H1 (cell line): ENCODE measurements at regions not wholly inside any gene's neighbourhood (a gene's known extent, or its start where the extent isn't known, plus 50 kb on each side); places are given as distances from the start of the nearest gene placed in this dataset.

Source experiments
- CTCF ChIA-PET: fragments of 300-600 bp; sonication (Branson Sonifier 250); formaldehyde crosslinking; loops from one replicate; lab custom pipeline; 2021; ENCODE audit not compliant: partially characterized antibody; lab: Charles Lee
- POLR2A ChIA-PET: fragments of 300-600 bp; sonication (Branson Sonifier 250); formaldehyde crosslinking; loops from one replicate; lab custom pipeline; 2021; ENCODE audit warnings: inconsistent platforms; ENCODE audit not compliant: partially characterized antibody; lab: Charles Lee
- DNase-seq, 2 experiments: peaks; one replicate each; pipeline versions ENCODE4 v3.0.0 to v3.0.0-alpha.2; 2010 to 2022; ENCODE audit warnings: low spot score in 2 of 2, low read depth in 1 of 2, mixed read lengths in 1 of 2
- FAIRE-seq: peaks from 2 replicates; lab custom pipeline; 2011; peaks lifted over from hg19 to GRCh38; lab: Jason Lieb, UNC
- H2AFZ ChIP-seq: 2 replicates; pipeline ENCODE4 v1.8.1; 2012; ENCODE audit warnings: low read length, inconsistent platforms
- H2AK5ac ChIP-seq: 2 replicates; pipeline ENCODE4 v1.6.1; 2013; ENCODE audit warnings: low read depth, low read length
- H2BK120ac ChIP-seq: replicated peaks from 2 replicates; pipeline ENCODE3; 2013; ENCODE audit warnings: low read depth, low read length, inconsistent platforms
- H2BK12ac ChIP-seq: 2 replicates; pipeline ENCODE4 v1.6.1; 2013; ENCODE audit warnings: low read depth, low read length
- H2BK15ac ChIP-seq: 2 replicates; pipeline ENCODE4 v1.6.1; 2013; ENCODE audit warnings: low read length
- H2BK20ac ChIP-seq: 2 replicates; pipeline ENCODE4 v1.6.1; 2013; ENCODE audit warnings: low read length
- H2BK5ac ChIP-seq: 2 replicates; pipeline ENCODE4 v1.6.1; 2013; ENCODE audit warnings: low read depth, low read length
- H3K14ac ChIP-seq: 2 replicates; pipeline ENCODE4 v1.6.1; 2013; ENCODE audit warnings: inconsistent platforms; ENCODE audit not compliant: insufficient read length
- H3K18ac ChIP-seq: 2 replicates; pipeline ENCODE4 v1.6.1; 2013; ENCODE audit warnings: low read length; ENCODE audit errors: extremely low read depth
- H3K23ac ChIP-seq: 2 replicates; pipeline ENCODE4 v1.6.1; 2013; ENCODE audit warnings: inconsistent platforms; ENCODE audit not compliant: insufficient read length
- H3K23me2 ChIP-seq: 2 replicates; pipeline ENCODE4 v1.6.1; 2013; ENCODE audit warnings: low read depth, low read length
- H3K27ac ChIP-seq: 2 replicates; pipeline ENCODE4 v1.6.1; 2011; ENCODE audit warnings: low read depth, low read length, inconsistent platforms
- H3K27me3 ChIP-seq, 4 experiments: replicated peaks in 1 of 4; 1 replicate in 1 of 4; 2 replicates in 3 of 4; pipeline versions ENCODE4 v1.6.1 to v1.8.1; 2011 to 2013; ENCODE audit warnings: low read length in 3 of 4, mild to moderate bottlenecking in 3 of 4, inconsistent platforms in 2 of 4, mixed read lengths in 2 of 4, moderate library complexity in 1 of 4; ENCODE audit not compliant: control insufficient read depth in 3 of 4, insufficient read depth in 3 of 4; ENCODE audit errors: extremely low read depth in 1 of 4
- H3K36me3 ChIP-seq, 4 experiments: 2 replicates each; pipeline versions ENCODE4 v1.6.1 to v1.8.1; 2011 to 2013; ENCODE audit warnings: mild to moderate bottlenecking in 4 of 4, low read length in 3 of 4, moderate library complexity in 2 of 4, control low read depth in 1 of 4, inconsistent platforms in 1 of 4; ENCODE audit not compliant: insufficient read depth in 4 of 4, control insufficient read depth in 2 of 4
- H3K4ac ChIP-seq: replicated peaks from 2 replicates; pipeline ENCODE3; 2013; ENCODE audit warnings: low read length, low read depth, mixed read lengths, inconsistent platforms; ENCODE audit not compliant: insufficient read length
- H3K4me1 ChIP-seq, 4 experiments: replicated peaks in 1 of 4; 1 replicate in 1 of 4; 2 replicates in 3 of 4; pipeline versions ENCODE4 v1.6.1 to v1.8.1; 2011 to 2013; ENCODE audit warnings: low read length in 3 of 4, inconsistent platforms in 2 of 4, mixed read lengths in 1 of 4; ENCODE audit not compliant: insufficient read depth in 4 of 4, control insufficient read depth in 3 of 4
- H3K4me2 ChIP-seq, 2 experiments: 2 replicates each; pipeline versions ENCODE4 v1.6.1 to v1.8.1; 2011 to 2013; ENCODE audit warnings: low read depth in 2 of 2, low read length in 2 of 2, control low read depth in 1 of 2, inconsistent platforms in 1 of 2, mild to moderate bottlenecking in 1 of 2; ENCODE audit not compliant: insufficient read depth in 1 of 2
- H3K4me3 ChIP-seq, 4 experiments: fragments of 200-600, 300-600 bp in 1 of 4; sonication (generic), shearing (Covaris generic), sonication (Bioruptor Twin) in 1 of 4; 2 replicates each; pipeline versions ENCODE4 v1.5.1 to v1.8.1; 2011 to 2016; ENCODE audit warnings: low read length in 4 of 4, low read depth in 3 of 4, control low read depth in 2 of 4, inconsistent platforms in 2 of 4, mild to moderate bottlenecking in 2 of 4, mixed read lengths in 1 of 4, moderate library complexity in 1 of 4; ENCODE audit not compliant: insufficient read depth in 2 of 4; ENCODE audit errors: extremely low read depth in 1 of 4
- H3K56ac ChIP-seq: replicated peaks from 2 replicates; pipeline ENCODE3; 2013; ENCODE audit warnings: low read depth, mild to moderate bottlenecking, mixed read lengths, low read length, inconsistent platforms; ENCODE audit not compliant: insufficient read length
- H3K79me1 ChIP-seq: 2 replicates; pipeline ENCODE4 v1.6.1; 2013; ENCODE audit warnings: low read depth, low read length, control low read depth
- H3K79me2 ChIP-seq, 2 experiments: 2 replicates each; pipeline versions ENCODE4 v1.6.1 to v1.8.1; 2012 to 2013; ENCODE audit warnings: low read length in 2 of 2, mild to moderate bottlenecking in 2 of 2, inconsistent platforms in 1 of 2; ENCODE audit not compliant: insufficient read depth in 2 of 2, control insufficient read depth in 1 of 2
- H3K9ac ChIP-seq, 4 experiments: replicated peaks in 1 of 4; 1 replicate in 1 of 4; 2 replicates in 3 of 4; pipeline versions ENCODE4 v1.6.1 to v1.8.1; 2011 to 2013; ENCODE audit warnings: low read depth in 3 of 4, low read length in 3 of 4, control low read depth in 2 of 4, mild to moderate bottlenecking in 2 of 4, moderate library complexity in 2 of 4, inconsistent platforms in 1 of 4; ENCODE audit errors: extremely low read depth in 1 of 4
- H3K9me3 ChIP-seq, 2 experiments: 2 replicates each; pipeline versions ENCODE4 v1.6.1 to v1.8.1; 2012 to 2013; ENCODE audit warnings: mild to moderate bottlenecking in 2 of 2, moderate library complexity in 2 of 2, control low read depth in 1 of 2, inconsistent platforms in 1 of 2, low read depth in 1 of 2, low read length in 1 of 2, mixed read lengths in 1 of 2; ENCODE audit not compliant: insufficient read depth in 2 of 2
- H4K20me1 ChIP-seq, 2 experiments: replicated peaks in 1 of 2; 2 replicates each; pipeline versions ENCODE3 to v1.8.1; 2011 to 2013; ENCODE audit warnings: inconsistent platforms in 2 of 2, low read length in 2 of 2, mild to moderate bottlenecking in 1 of 2; ENCODE audit not compliant: insufficient read depth in 2 of 2, control insufficient read depth in 1 of 2
- H4K5ac ChIP-seq: 2 replicates; pipeline ENCODE4 v1.6.1; 2013; ENCODE audit warnings: low read length, low read depth, mixed read lengths, inconsistent platforms; ENCODE audit not compliant: insufficient read length
- H4K8ac ChIP-seq: 2 replicates; pipeline ENCODE4 v1.8.0; 2013; ENCODE audit warnings: mild to moderate bottlenecking, moderate library complexity, low read length, inconsistent platforms; ENCODE audit not compliant: insufficient read depth; ENCODE audit errors: extremely low read depth
- H4K91ac ChIP-seq: replicated peaks from 2 replicates; pipeline ENCODE3; 2013; ENCODE audit warnings: low read length, mixed read lengths, inconsistent platforms; ENCODE audit not compliant: insufficient read length
- BCL11A ChIP-seq, 2 experiments: IDR thresholded peaks; one replicate each; pipeline ENCODE4 v1.6.1; 2011; ENCODE audit warnings: low read depth in 2 of 2, low read length in 2 of 2, mild to moderate bottlenecking in 2 of 2
- EZH2 ChIP-seq: fragments of 200-600 bp; sonication (generic); IDR thresholded peaks from 2 replicates; pipeline ENCODE4 v1.7.1; 2012; ENCODE audit warnings: low read depth, mild to moderate bottlenecking, moderate library complexity, low read length, inconsistent platforms; ENCODE audit not compliant: severe bottlenecking
- RAD21 ChIP-seq, 2 experiments: IDR thresholded peaks in 1 of 2; conservative IDR thresholded peaks in 1 of 2; 2 replicates each; pipeline ENCODE4 v1.6.1; 2011; ENCODE audit warnings: low read depth in 2 of 2, low read length in 2 of 2, improper control_type of control experiment in 1 of 2, inconsistent platforms in 1 of 2, mild to moderate bottlenecking in 1 of 2, moderate library complexity in 1 of 2
- SAP30 ChIP-seq: fragments of 300-600 bp; sonication (generic); IDR thresholded peaks from 2 replicates; pipeline ENCODE4 v1.7.1; 2012; ENCODE audit warnings: low read length, moderate library complexity, mild to moderate bottlenecking, inconsistent platforms; ENCODE audit not compliant: insufficient read depth, insufficient replicate concordance
- SIX5 ChIP-seq: IDR thresholded peaks from 2 replicates; pipeline ENCODE4 v1.6.1; 2011; ENCODE audit warnings: mild to moderate bottlenecking, low read depth, low read length
- WGBS, 2 experiments: shearing (Covaris generic) in 1 of 2; methylation state at CpG; one replicate each; pipeline versions ENCODE4 v1.1.6 to v1.1.7; 2013 to 2015; ENCODE audit warnings: low lambda C conversion rate in 2 of 2, mixed read lengths in 2 of 2, inconsistent platforms in 1 of 2, low coverage in 1 of 2, missing lambda C conversion rate in 1 of 2; ENCODE audit not compliant: insufficient replicate concordance in 2 of 2, insufficient coverage in 1 of 2, insufficient read length in 1 of 2; ENCODE audit errors: extremely low coverage in 1 of 2, missing lambda C conversion rate in 1 of 2; 5-methylcytosine and 5-hydroxymethylcytosine counted together

DNA sequence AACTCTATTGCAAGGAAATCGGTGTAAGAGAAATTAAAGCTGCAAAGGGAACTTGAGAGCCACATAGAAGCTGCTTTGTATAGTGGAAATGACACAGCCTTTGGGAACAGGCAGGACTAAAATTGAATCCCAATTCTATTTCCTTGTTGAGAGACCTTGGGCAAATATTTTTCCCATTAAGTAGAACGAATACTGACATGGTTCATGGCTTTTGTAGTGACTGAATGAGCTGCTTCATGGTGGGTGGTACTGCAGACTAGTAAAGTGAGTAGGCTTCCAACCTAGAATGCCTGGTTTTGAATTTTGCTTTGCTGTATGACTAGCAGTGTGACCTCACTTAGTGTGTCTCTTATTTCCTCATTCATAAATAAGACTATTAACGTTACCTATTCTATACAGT lies 182.2 kb upstream of the KCNIP4 start:
- Histone ChIP-seq H3K23me2 (no peaks in the 10 kb centered on the region; the same call in 1 of the 2 replicates), H3K4ac (no peak overlapping the region), H3K56ac (no peak overlapping the region), H3K27me3 (no peaks in the 10 kb centered on the region), H3K36me3 (no peaks in the 10 kb centered on the region), H3K9me3 (no peaks in the 10 kb centered on the region), H3K18ac (no peak overlapping the region), H4K91ac (no peak overlapping the region), H3K9ac (no peak overlapping the region), H3K4me1 (no peaks in the 10 kb centered on the region; a peak in 1 of 7 replicates), H3K79me1 (no peaks in the 10 kb centered on the region), H2BK15ac (no peak overlapping the region), H2AK5ac (no peak overlapping the region), H3K79me2 (no peaks in the 10 kb centered on the region), H3K4me2 (no peak overlapping the region), H2AFZ (no peak overlapping the region), H2BK120ac (no peak overlapping the region), H2BK12ac (no peak overlapping the region), H4K5ac (no peak overlapping the region), H4K20me1 (no peaks in the 10 kb centered on the region), H3K4me3 (no peak overlapping the region), H3K14ac (no peak overlapping the region), H2BK20ac (no peak overlapping the region), H4K8ac (no peak overlapping the region), H2BK5ac (no peak overlapping the region), H3K27ac (no peak overlapping the region), H3K23ac (no peak overlapping the region)
- DNase-seq (no peak), FAIRE-seq (no peak)
- TF ChIP-seq SIX5 (no peak), EZH2 (no peak), SAP30 (no peak), RAD21 (IDR thresholded peaks at IDR 0.05 in 1 of 2, conservative IDR thresholded peaks at IDR 0.05 in 1 of 2; ENCODE audit: low read depth in 2 of 2, low read length in 2 of 2) (no peak), BCL11A (IDR thresholded peaks at IDR 0.05; ENCODE audit: low read depth in 2 of 2, low read length in 2 of 2) (no peak)
- POLR2A ChIA-PET = no interaction called here
- CTCF ChIA-PET = interaction anchor here (0.7 to 2.5 kb wide), 13 partner anchors 8 to 551 kb away, joined by 3 to 31 read pairs (median 4); no protein-coding TSS in a partner anchor
- WGBS, 2 experiments = 93% methylated on average over 3 of the region's 3 CpGs; no CpG with 5 or more reads in 1 of the 2 experiments
